H9 (cell line): ENCODE measurements at regions not wholly inside any gene's neighbourhood (a gene's known extent, or its start where the extent isn't known, plus 50 kb on each side); places are given as distances from the start of the nearest gene placed in this dataset.

Source experiments
- DNase-seq: peaks from one replicate; pipeline ENCODE4 v3.0.0-alpha.2; 2017
- H2AFZ ChIP-seq: one replicate; pipeline ENCODE4 v1.6.1; 2013; ENCODE audit warnings: mild to moderate bottlenecking, low read length, control low read depth, moderate library complexity
- H2AK5ac ChIP-seq: 2 replicates; pipeline ENCODE4 v1.6.1; 2013; ENCODE audit warnings: low read length, control low read depth, mixed read lengths; ENCODE audit not compliant: insufficient read length
- H2BK120ac ChIP-seq: one replicate; pipeline ENCODE4 v1.6.1; 2013; ENCODE audit warnings: low read depth, mild to moderate bottlenecking, low read length, control low read depth, inconsistent platforms; ENCODE audit not compliant: poor library complexity, severe bottlenecking
- H2BK12ac ChIP-seq: 2 replicates; pipeline ENCODE4 v1.6.1; 2013; ENCODE audit warnings: low read length, control low read depth, mixed read lengths, low read depth; ENCODE audit not compliant: insufficient read length
- H2BK15ac ChIP-seq: 2 replicates; pipeline ENCODE4 v1.6.1; 2013; ENCODE audit warnings: low read depth, low read length, control low read depth
- H2BK20ac ChIP-seq: one replicate; pipeline ENCODE4 v1.6.1; 2013; ENCODE audit warnings: low read depth, mild to moderate bottlenecking, low read length, control low read depth, inconsistent platforms; ENCODE audit not compliant: poor library complexity, severe bottlenecking
- H2BK5ac ChIP-seq: 2 replicates; pipeline ENCODE4 v1.6.1; 2013; ENCODE audit warnings: low read length, control low read depth, mixed read lengths; ENCODE audit not compliant: insufficient read length
- H3K14ac ChIP-seq: 2 replicates; pipeline ENCODE4 v1.6.1; 2013; ENCODE audit warnings: low read length, control low read depth; ENCODE audit not compliant: insufficient read depth
- H3K18ac ChIP-seq: 2 replicates; pipeline ENCODE4 v1.6.1; 2013; ENCODE audit warnings: low read depth, mild to moderate bottlenecking, mixed read lengths, low read length, control low read depth; ENCODE audit not compliant: insufficient read length
- H3K23ac ChIP-seq: 2 replicates; pipeline ENCODE4 v1.6.1; 2013; ENCODE audit warnings: low read length, control low read depth, mixed read lengths, low read depth; ENCODE audit not compliant: insufficient read length
- H3K23me2 ChIP-seq: 2 replicates; pipeline ENCODE4 v1.6.1; 2013; ENCODE audit warnings: low read depth, mild to moderate bottlenecking, mixed read lengths, low read length, control low read depth; ENCODE audit not compliant: insufficient read length, poor library complexity, severe bottlenecking
- H3K27ac ChIP-seq: 2 replicates; pipeline ENCODE4 v1.5.1; 2013; ENCODE audit warnings: low read length, control low read depth, mixed read lengths, low read depth; ENCODE audit not compliant: insufficient read length
- H3K27me3 ChIP-seq: 2 replicates; pipeline ENCODE4 v1.6.1; 2013; ENCODE audit warnings: low read length, control low read depth, inconsistent platforms; ENCODE audit not compliant: insufficient read depth
- H3K4ac ChIP-seq: 2 replicates; pipeline ENCODE4 v1.6.1; 2013; ENCODE audit warnings: low read depth, mild to moderate bottlenecking, control low read depth, inconsistent platforms, low read length, moderate library complexity
- H3K4me1 ChIP-seq: 2 replicates; pipeline ENCODE4 v1.6.1; 2013; ENCODE audit warnings: low read length, control low read depth, inconsistent platforms; ENCODE audit not compliant: insufficient read depth
- H3K4me2 ChIP-seq: 2 replicates; pipeline ENCODE4 v1.6.1; 2013; ENCODE audit warnings: low read length, control low read depth, mixed read lengths; ENCODE audit not compliant: insufficient read length, insufficient read depth
- H3K56ac ChIP-seq: 2 replicates; pipeline ENCODE4 v1.6.1; 2013; ENCODE audit warnings: low read depth, mild to moderate bottlenecking, mixed read lengths, low read length, control low read depth; ENCODE audit not compliant: insufficient read length
- H3K79me1 ChIP-seq: 2 replicates; pipeline ENCODE4 v1.6.1; 2013; ENCODE audit warnings: low read depth, mild to moderate bottlenecking, moderate library complexity, low read length, control low read depth, inconsistent platforms; ENCODE audit not compliant: insufficient read depth, poor library complexity, severe bottlenecking
- H3K79me2 ChIP-seq: 2 replicates; pipeline ENCODE4 v1.6.1; 2013; ENCODE audit warnings: low read length, control low read depth, inconsistent platforms; ENCODE audit not compliant: insufficient read depth
- H3K9ac ChIP-seq: 2 replicates; pipeline ENCODE4 v1.6.1; 2013; ENCODE audit warnings: low read length, control low read depth, mixed read lengths; ENCODE audit not compliant: insufficient read length; ENCODE audit errors: extremely low read depth
- H3K9me3 ChIP-seq: one replicate; pipeline ENCODE4 v1.6.1; 2013; ENCODE audit warnings: low read depth, low read length, inconsistent platforms; ENCODE audit not compliant: control insufficient read depth
- H3T11ph ChIP-seq: one replicate; pipeline ENCODE4 v1.6.1; 2013; ENCODE audit warnings: mild to moderate bottlenecking, low read length, control low read depth, inconsistent platforms
- H4K20me1 ChIP-seq: one replicate; pipeline ENCODE4 v1.6.1; 2013; ENCODE audit not compliant: control insufficient read depth, insufficient read length, insufficient read depth
- H4K5ac ChIP-seq: 2 replicates; pipeline ENCODE4 v1.6.1; 2013; ENCODE audit warnings: low read depth, mild to moderate bottlenecking, mixed read lengths, low read length, control low read depth; ENCODE audit not compliant: insufficient read length
- H4K8ac ChIP-seq: replicated peaks from 2 replicates; pipeline ENCODE4 v1.6.1; 2013; ENCODE audit warnings: low read length, control low read depth, mixed read lengths, low read depth; ENCODE audit not compliant: insufficient read length
- H4K91ac ChIP-seq: 2 replicates; pipeline ENCODE4 v1.6.1; 2013; ENCODE audit warnings: low read depth, mild to moderate bottlenecking, moderate library complexity, mixed read lengths, low read length, control low read depth; ENCODE audit not compliant: insufficient read length
- H3K27ac Mint-ChIP-seq, 3 experiments: 2 replicates in 2 of 3; 3 replicates in 1 of 3; pipeline ENCODE4 v1.8.0; 2020 to 2021; ENCODE audit warnings: mixed read lengths in 3 of 3, mild to moderate bottlenecking in 1 of 3, moderate library complexity in 1 of 3
- H3K27me3 Mint-ChIP-seq: 2 replicates; pipeline ENCODE4 v1.8.0; 2021; ENCODE audit warnings: low read depth, mild to moderate bottlenecking, moderate library complexity, mixed read lengths
- H3K36me3 Mint-ChIP-seq, 3 experiments: 2 replicates in 2 of 3; 3 replicates in 1 of 3; pipeline ENCODE4 v1.8.0; 2020 to 2021; ENCODE audit warnings: low read depth in 3 of 3, mixed read lengths in 3 of 3; ENCODE audit not compliant: insufficient read depth in 1 of 3
- H3K4me1 Mint-ChIP-seq, 2 experiments: 2 replicates each; pipeline ENCODE4 v1.8.0; 2020; ENCODE audit warnings: mixed read lengths in 2 of 2
- H3K4me3 Mint-ChIP-seq, 2 experiments: 2 replicates in 1 of 2; 3 replicates in 1 of 2; pipeline ENCODE4 v1.8.0; 2020 to 2021; ENCODE audit warnings: mild to moderate bottlenecking in 2 of 2, mixed read lengths in 2 of 2, moderate library complexity in 1 of 2
- H3K9me3 Mint-ChIP-seq, 2 experiments: 2 replicates in 1 of 2; 3 replicates in 1 of 2; pipeline ENCODE4 v1.8.0; 2020; ENCODE audit warnings: mild to moderate bottlenecking in 2 of 2, mixed read lengths in 2 of 2, moderate library complexity in 1 of 2
- WGBS: extraction: QIAGEN DNeasy Blood & Tissue Kit; methylation state at CpG from one replicate; pipeline ENCODE4 v1.1.7; 2013; ENCODE audit warnings: missing lambda C conversion rate, low lambda C conversion rate, mixed read lengths; ENCODE audit not compliant: insufficient read length; ENCODE audit errors: extremely low coverage; 5-methylcytosine and 5-hydroxymethylcytosine counted together
- TF ChIP-seq, protein P1 (sequence below): fragments of 200-600 bp; sonication (generic); conservative IDR thresholded peaks from 3 replicates; pipeline ENCODE4 v1.8.0; 2021; ENCODE audit warnings: antibody characterized with exemption, mild to moderate bottlenecking

DNA sequence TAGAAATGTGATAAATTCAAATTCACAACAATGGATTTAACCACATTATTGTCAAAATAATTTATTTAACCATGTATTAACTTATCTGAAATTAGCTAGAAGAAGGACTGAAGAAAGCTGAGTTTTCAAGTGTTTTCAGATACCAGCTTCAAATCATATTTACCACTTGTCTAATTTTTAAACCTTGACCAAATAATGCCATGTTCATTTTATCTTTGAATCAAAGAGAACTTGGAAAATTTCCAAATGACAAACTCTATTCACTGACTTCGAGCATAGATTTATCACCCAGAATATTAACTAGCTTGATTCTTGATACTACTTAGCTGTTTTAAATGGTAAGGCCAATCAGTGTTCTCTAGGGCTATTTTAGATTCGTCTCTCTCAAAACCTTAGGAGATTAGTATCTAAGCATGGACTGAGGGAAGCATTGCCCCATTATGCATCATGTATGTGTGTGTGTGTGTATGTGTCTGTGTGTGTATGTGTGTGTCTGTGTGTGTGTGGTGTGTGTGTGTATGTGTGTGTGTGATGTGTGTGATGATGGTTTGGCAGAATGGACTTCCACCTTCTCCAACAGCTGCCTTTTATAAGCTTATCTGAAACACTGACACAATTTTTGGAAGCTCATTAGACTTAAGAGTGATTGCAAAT, 667.5 kb upstream of the FANCL start:
- H3K9me3 Mint-ChIP-seq: no peaks in the 10 kb centered on the region
- Histone ChIP-seq H3K79me2 (no peaks in the 10 kb centered on the region), H3K27ac (no peak overlapping the region), H3K18ac (no peak overlapping the region), H3K9me3 (no peaks in the 10 kb centered on the region), H3K56ac (no peak overlapping the region), H3K4me2 (no peak overlapping the region), H4K91ac (no peak overlapping the region), H3K9ac (no peak overlapping the region), H3K4me1 (peaks cover 5% of the 10 kb centered on the region; the same call in 1 of the 2 replicates), H2BK15ac (no peak overlapping the region), H4K20me1 (no peaks in the 10 kb centered on the region), H2BK20ac (no peak overlapping the region), H3K4ac (no peak overlapping the region), H2AFZ (no peak overlapping the region), H2BK120ac (no peak overlapping the region), H3K79me1 (no peaks in the 10 kb centered on the region), H2BK5ac (no peak overlapping the region), H2AK5ac (no peak overlapping the region), H3K23ac (no peak overlapping the region), H4K8ac (no peak overlapping the region), H3K14ac (no peak overlapping the region), H3K23me2 (no peaks in the 10 kb centered on the region), H2BK12ac (no peak overlapping the region), H4K5ac (no peak overlapping the region), H3T11ph (no peak overlapping the region), H3K27me3 (no peaks in the 10 kb centered on the region)
- H3K27me3 Mint-ChIP-seq: no peaks in the 10 kb centered on the region
- no CpG with 5 or more reads among the region's 2 CpGs for WGBS
- no peak overlapping the region for H3K4me3 Mint-ChIP-seq
- TF ChIP-seq, protein P1, sequence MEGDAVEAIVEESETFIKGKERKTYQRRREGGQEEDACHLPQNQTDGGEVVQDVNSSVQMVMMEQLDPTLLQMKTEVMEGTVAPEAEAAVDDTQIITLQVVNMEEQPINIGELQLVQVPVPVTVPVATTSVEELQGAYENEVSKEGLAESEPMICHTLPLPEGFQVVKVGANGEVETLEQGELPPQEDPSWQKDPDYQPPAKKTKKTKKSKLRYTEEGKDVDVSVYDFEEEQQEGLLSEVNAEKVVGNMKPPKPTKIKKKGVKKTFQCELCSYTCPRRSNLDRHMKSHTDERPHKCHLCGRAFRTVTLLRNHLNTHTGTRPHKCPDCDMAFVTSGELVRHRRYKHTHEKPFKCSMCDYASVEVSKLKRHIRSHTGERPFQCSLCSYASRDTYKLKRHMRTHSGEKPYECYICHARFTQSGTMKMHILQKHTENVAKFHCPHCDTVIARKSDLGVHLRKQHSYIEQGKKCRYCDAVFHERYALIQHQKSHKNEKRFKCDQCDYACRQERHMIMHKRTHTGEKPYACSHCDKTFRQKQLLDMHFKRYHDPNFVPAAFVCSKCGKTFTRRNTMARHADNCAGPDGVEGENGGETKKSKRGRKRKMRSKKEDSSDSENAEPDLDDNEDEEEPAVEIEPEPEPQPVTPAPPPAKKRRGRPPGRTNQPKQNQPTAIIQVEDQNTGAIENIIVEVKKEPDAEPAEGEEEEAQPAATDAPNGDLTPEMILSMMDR: no peak
- H3K27ac Mint-ChIP-seq: no peak overlapping the region
- peaks cover 19 to 32% of the 10 kb centered on the region in 2 experiments for H3K4me1 Mint-ChIP-seq
- no peak for DNase-seq
- no peaks in the 10 kb centered on the region for H3K36me3 Mint-ChIP-seq
